ENCODE measurements at regions not wholly inside any gene's neighbourhood (a gene's known extent, or its start where the extent isn't known, plus 50 kb on each side); places are given as distances from the start of the nearest gene placed in this dataset.
"Not testable (repeated sequence)": the region's sequence is repeated elsewhere in the genome, so short reads cannot be mapped to it uniquely, and the experiment has no call there.

- TF ChIP-seq CTCF (conservative IDR thresholded peaks at IDR 0.05) = no peak
- no peak for TF ChIP-seq ZFX (IDR thresholded peaks at IDR 0.05)
- H3K27ac ChIP-seq = no peak overlapping the region
Measured at GRCh38 chr18:30149585-30149984, 893.0 kb downstream of the DSC3 start.

GRCh38 chr18:30142870-30143269, 899.7 kb downstream of the DSC3 start:
- no peak for TF ChIP-seq CTCF (conservative IDR thresholded peaks at IDR 0.05)
- TF ChIP-seq ZFX (IDR thresholded peaks at IDR 0.05) = no peak
- no peak overlapping the region for H3K27ac ChIP-seq

- H3K27ac ChIP-seq = no peak overlapping the region
- TF ChIP-seq ZFX (IDR thresholded peaks at IDR 0.05) = no peak
- no peak for TF ChIP-seq CTCF (conservative IDR thresholded peaks at IDR 0.05)
Measured at GRCh38 chr18:30142248-30142647, 900.3 kb downstream of the DSC3 start.

GRCh38 chr18:30141506-30141905, 901.0 kb downstream of the DSC3 start:
- not testable (repeated sequence) for H3K27ac ChIP-seq

- H3K27ac ChIP-seq = no peak overlapping the region
- TF ChIP-seq CTCF (conservative IDR thresholded peaks at IDR 0.05) (no peak), ZFX (IDR thresholded peaks at IDR 0.05) (no peak)
Measured at GRCh38 chr18:30139631-30140287, 902.8 kb downstream of the DSC3 start.

GRCh38 chr18:30135938-30136337, 906.6 kb downstream of the DSC3 start:
- no peak overlapping the region for H3K27ac ChIP-seq
- TF ChIP-seq ZFX (IDR thresholded peaks at IDR 0.05) (no peak), CTCF (conservative IDR thresholded peaks at IDR 0.05) (no peak)

- TF ChIP-seq ZFX (IDR thresholded peaks at IDR 0.05) (no peak), CTCF (conservative IDR thresholded peaks at IDR 0.05) (no peak)
- H3K27ac ChIP-seq = no peak overlapping the region
Measured at GRCh38 chr18:30134020-30134419, 908.5 kb downstream of the DSC3 start.

- H3K27ac ChIP-seq = no peak overlapping the region
- TF ChIP-seq ZFX (IDR thresholded peaks at IDR 0.05) (no peak), CTCF (conservative IDR thresholded peaks at IDR 0.05) (no peak)
Measured at GRCh38 chr18:30132959-30133358, 909.6 kb downstream of the DSC3 start.
